NCI-H2171 treated with DMSO at 0.1 percent for 48 hours (cell line): ENCODE measurements at regions not wholly inside any gene's neighbourhood (a gene's known extent, or its start where the extent isn't known, plus 50 kb on each side); places are given as distances from the start of the nearest gene placed in this dataset.
"Not testable (repeated sequence)": the region's sequence is repeated elsewhere in the genome, so short reads cannot be mapped to it uniquely, and the experiment has no call there.

ENCODE experiments used
- DNase-seq: peaks from one replicate; lab custom pipeline; 2025; lab: John Stamatoyannopoulos, UW

DNA sequence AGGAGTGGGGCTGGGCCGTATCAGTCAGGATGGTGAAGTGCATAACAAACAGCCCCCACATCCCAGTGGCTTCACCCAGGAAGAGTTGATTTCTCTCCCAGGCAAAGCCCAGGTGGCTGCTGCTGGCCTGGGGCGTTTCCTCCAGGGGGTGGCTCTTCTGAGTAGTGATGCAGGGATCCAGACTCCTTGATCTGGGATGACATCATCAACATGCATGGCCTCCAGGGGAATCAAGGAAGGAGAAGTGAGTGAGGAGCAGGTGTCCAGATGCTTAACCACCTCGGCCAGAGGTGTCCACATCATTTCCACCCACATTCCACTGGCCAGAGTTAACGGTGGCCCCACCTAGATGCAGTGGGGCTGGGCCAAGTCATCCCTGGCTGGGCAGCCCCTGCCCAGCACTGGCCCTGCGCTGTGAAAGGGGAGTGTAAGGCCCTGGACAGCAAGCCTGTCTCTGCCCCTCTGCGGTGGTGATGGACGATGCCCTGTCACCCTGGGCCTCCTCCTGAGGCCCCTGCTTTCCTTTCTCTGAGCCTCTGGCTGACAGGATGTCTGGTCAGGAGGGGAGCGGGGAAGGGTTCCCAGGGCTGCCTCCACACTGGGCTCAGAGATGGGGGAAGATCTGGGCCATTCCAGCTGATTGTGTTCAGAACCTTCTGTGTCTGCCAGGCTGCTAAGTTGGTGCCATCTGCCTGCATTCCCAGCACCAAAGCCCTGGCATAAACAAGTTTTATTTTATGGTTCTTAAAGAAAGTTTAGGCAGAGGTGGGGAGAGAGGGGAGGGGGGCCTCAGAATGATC is 598.2 kb downstream of the MATN1 start:
- no peak for DNase-seq

DNA sequence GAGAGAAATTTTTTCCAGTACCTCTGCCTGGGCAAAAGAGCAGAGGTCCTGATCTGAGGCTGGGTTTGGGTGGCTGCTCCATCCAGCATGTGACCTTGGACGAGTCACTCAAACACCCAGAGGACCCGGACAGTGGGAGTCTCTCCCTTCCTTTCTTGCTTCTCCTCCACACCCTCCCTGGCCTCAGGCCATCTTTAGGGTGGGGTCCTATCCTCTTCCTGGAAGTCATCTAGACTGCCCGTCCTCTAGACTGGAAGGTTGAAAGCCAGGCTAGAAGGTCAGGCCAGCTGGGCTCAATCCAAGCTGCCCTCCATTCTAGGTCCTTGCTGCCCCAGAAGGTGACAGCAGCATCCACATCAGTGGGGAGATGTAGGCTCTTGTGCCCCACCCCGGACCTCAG is 599.5 kb downstream of the MATN1 start:
- DNase-seq = no peak

DNA sequence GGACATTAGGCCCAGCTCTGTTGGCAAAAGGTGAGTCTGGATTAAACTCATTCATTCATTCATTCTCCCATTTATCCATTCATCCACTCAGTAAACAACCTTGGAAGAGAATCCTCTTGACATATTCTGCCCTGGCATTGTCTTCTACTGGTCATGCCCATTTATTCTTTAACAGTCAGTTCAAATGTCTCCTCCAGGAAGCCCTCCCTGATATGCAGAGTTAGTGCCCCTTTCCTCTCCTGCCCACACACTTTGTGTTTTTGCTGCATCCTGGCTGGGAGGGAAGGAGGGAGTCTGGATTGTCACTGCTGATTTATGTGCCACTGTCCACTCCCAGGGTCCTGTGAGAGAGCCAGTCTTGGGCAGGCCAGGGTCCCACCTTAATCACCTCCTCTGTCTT is 600.3 kb downstream of the MATN1 start:
- DNase-seq = no peak

DNA sequence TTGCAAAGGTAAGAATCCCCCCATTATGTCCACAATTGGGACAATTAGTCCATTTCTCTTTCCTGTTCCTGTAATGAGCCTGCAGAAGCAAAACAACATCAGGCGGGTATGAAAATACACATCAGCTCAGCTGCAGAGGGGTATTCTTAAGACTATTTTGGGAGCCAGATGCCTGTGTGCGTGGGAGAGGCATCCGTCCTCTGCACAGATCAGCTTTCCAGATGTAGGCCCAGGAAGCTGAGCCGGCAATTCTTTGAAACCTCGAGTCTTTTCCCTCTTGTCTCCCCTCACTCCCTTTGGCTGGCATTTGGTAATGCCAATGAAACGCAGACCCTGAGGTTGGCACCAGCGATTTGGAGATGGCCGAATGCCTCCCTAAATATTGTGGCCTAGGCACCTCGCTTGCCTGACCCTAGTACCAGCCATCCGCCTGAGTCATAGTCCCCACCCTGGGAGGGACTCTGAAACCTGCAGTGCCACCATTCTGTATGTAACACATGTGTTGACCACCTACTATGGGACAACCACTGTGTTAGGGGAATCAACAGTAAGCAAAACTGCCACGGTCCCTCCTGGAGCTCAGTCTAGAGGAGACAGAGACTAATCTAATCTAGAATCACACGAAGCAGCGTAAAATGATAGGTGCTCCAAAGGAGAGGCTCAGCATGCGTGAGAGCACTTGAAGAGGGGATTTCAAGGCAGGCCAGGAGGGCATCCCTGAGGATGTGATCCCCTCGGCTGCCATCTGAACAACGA is 603.0 kb downstream of the MATN1 start:
- no peak for DNase-seq

DNA sequence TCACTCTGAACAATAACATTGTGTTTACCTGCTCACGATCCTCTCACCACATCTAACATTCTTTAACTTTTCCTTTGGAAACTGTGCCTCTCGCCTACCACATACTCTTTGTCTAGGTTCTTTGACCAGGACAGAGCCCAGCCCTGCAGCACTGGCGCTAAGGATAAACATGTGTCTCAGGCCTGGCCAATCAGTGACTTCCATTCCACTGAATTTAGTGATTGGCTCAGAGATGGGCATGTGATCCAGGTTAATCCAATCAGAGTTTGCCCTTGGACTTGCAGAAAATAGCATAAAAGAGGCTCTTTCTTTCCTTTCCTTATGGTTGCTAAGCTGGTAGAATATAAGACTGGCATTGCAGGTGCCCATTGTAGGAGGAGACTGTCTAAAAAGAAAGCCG is 605.7 kb downstream of the MATN1 start:
- no peak for DNase-seq

DNA sequence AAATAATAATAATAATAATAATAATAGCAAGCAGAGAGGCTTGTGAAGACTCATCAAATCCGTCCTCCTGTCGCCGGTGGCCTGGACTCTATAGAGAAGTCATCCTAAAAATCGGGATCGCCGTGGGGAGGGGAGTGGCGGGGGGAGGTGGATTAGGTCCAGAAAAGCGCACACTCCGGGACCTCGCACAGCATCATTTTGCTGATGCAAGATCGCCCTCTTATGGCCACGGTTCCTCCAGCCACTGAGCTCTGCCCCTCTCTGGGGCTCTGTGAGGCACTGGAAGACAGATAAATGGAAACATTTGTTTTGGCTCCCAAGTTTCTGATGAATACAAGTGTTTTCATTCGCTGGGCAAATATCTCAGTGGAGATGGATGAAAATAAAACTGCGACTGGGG is 612.0 kb downstream of the MATN1 start:
- peak; percentile 45 for DNase-seq

DNA sequence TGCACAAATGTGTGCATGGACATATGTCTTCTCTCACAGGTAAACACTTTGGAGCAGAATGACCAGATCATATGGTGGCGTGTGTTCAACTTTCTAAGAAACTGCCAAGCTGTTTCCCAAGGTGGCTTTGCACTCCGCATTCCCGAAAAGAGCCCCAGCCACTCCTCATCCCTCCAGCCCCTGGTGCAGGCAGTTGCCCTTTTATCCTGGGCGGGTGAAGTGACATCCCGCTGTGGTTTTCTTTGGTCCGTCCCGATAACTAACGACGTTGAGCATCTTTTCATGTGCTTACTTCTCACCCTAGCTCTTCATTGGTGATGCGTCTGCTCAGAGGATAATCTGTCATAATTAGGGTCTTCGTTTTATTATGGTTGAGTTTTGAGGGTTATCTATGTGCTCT is 612.5 kb downstream of the MATN1 start:
- peak; percentile 33 for DNase-seq

DNA sequence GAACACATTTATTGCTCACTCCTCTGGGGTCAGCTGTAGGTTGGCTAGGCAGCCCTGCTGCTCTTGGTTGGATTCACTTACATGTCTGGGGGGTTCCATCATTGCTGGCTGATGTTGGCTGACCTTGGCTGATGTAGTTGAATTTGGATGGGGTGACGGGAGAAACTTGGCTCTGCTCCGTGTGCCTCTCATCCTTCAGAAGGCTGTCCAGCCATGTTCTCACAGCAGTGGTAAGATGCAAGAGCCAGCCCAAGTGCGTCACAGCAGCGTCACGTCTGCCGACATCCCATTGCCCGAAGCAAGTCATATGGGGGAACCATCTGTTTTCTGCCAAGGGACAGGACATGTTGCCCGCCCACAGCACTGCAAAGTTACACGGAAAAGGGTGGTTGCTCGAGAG is 613.5 kb downstream of the MATN1 start:
- DNase-seq = no peak

DNA sequence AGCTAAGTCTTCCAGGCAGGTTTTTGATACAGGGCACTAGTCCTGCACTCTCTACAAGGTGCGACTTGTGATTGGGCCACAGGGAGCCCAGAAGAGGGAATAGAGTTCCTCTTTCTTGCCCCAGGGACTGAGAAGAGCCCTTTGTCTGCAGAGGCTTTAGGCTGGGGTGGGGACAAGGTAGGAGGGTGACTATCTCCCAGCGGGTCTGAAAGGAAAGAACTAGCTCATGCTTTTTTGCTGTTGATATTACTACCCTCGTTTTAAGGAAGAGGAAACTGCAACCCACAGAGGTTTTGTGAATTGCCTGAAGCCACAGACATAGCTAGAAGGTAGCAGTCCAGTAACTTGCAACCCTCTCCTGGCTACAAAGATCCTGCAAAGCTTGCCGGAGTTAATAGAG is 615.2 kb downstream of the MATN1 start:
- DNase-seq = no peak

DNA sequence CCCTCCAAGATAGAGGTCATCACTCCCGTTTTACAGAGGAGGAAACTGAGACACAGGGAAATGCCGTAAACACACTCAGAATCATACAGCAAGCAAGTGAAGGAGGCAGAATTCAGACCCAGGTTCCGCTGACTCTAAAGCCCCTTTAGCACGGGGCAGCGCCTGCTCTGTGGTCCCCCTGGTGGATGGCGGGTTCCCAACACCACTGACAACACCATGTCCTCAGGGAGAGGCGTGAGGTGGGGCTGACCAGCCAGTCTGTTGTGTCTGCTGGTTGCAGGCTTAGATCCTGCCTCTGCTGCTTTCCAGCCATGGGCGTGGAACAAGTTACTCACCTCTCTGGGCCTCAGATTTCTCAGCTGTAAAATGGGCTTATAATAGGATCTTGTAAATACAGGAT is 617.3 kb downstream of the MATN1 start:
- DNase-seq = no peak

DNA sequence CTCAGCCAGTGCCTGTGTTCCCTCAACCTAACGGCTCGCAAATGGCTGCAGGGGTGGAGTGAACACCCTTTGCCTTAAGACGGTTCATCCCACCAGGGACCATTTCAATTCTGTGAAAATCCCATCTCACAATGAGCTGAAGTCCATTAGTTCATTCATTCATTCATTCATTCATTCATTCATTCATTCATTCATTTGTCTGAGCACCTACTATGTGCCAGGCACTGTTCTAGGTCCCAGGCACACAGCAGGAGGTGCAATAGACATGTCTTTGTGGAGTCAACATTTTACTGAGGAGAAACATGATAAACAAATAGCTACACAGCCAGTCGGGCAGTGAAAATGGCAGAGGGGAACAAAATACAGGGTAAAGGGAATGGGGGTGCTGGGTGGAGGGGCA is 618.8 kb downstream of the MATN1 start:
- DNase-seq = no peak

DNA sequence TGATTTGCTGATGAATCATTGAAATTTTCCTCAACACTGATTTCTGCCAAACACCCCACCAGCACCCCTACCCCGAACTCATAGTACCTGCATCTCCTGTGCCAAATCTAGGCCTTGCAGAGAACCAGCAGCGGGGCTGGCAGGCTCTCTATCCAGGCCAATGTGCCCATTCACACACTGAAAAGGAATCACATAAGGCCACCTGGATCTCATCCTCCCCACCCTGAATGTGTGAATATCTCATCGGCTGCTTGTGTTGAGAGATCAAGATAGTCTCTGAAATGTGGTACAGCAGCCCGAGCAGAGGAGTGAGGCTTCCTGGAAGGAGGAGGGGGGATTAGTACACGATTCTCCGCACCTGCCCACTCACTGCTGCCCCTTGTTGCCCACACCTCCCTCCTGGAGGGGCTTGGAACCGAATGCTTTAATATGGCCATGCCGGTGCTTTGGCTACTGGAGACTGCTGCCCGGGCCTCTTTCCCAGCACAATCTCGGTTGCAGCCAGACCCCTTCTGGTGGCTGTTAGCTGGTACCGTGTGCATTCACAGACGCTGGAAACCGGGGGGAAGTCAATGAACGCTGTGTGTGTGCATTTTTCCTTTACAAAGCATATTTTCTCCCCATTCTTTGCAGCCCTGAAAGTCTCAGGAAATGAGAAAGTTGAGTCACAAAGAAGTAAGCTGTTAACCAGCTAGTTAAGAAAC is 619.5 kb downstream of the MATN1 start:
- DNase-seq = no peak

DNA sequence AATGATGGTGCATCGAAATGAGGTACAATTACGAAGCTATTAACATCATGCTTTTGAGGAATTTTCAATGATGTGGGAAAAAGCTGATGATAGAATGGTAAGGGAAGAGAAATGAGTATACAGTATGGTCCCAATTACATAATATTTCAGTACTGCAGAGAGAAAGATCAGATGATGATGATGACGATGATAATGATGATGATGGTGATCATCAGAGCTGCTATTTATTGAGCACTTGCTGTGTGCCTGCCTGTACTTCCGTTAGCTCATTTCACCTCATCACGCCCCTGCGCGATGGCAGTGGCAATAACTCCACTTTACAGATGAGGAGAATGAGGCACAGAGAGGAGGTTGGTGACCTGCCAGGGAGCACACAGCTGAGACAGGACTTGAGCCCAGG is 620.8 kb downstream of the MATN1 start:
- no peak for DNase-seq

DNA sequence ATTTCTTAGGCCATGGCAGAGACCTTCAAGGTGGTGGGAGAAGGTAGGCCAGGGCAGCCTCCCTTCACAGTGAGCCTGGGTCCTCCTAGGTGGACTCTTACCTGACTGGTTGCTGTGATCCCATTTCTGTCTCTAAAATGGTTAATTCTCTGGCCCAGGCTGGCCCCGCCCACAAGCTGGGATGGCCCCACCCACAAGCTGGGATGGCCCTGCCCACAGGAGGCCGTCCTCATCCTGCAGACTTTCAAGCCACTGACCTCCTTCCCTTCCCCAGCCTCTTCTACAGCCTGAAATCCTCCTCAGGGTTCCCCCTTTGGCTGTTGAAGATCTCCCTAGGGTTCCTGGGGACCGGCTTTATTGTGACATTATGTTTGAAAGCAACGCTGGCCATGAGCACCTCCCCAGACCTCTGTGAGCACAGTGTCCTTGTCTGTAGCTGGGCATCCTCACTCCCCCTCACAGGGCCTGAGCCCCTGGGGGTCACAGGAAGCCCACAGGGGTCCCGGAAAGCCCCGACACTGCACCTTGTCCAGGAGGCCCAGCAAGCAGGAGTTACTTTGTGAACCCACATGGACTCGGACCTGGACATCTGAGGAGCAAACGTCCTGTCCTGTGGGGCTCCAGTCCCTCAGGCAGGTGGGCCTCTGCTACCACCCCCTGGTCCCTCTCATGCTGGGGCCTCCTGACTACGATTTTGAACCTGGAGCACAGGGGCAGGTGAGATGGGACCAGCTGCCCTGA is 621.7 kb downstream of the MATN1 start:
- no peak for DNase-seq

DNA sequence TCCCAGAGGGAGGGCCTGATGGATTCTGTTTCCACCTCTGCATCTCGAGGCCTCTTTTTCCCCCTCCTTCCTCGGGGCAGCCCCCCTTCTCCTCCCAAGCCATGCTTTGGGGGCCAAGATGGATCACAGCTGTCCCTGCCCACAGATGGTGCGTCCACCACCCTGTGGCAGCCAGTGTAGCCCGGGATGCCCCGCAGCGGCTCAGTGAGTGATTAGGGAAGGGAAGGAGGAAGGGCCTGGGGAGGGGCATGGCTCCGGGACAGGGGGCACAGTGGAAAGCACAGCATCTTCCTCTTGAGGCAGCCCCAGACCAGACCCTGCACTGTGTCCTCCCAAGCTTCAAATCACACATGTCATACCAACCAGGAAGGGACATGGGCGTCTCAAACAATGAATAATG is 622.4 kb downstream of the MATN1 start:
- no peak for DNase-seq

DNA sequence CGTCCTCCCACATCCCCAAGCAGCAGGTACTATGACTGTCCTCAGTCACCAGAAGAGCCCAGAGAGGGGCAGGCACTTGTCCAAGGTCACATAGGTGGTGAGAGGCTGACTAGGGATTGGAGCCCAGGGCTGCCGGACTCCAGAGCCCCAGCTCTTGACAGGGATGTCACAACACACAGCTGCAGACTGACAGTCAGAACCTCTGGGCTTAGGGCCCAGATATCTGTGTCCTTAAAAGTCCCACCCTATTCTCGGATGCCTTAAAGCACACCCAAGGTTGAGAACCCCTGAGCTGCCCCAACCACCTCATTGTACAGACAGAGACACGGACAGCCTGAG is 622.9 kb downstream of the MATN1 start:
- DNase-seq = no peak

DNA sequence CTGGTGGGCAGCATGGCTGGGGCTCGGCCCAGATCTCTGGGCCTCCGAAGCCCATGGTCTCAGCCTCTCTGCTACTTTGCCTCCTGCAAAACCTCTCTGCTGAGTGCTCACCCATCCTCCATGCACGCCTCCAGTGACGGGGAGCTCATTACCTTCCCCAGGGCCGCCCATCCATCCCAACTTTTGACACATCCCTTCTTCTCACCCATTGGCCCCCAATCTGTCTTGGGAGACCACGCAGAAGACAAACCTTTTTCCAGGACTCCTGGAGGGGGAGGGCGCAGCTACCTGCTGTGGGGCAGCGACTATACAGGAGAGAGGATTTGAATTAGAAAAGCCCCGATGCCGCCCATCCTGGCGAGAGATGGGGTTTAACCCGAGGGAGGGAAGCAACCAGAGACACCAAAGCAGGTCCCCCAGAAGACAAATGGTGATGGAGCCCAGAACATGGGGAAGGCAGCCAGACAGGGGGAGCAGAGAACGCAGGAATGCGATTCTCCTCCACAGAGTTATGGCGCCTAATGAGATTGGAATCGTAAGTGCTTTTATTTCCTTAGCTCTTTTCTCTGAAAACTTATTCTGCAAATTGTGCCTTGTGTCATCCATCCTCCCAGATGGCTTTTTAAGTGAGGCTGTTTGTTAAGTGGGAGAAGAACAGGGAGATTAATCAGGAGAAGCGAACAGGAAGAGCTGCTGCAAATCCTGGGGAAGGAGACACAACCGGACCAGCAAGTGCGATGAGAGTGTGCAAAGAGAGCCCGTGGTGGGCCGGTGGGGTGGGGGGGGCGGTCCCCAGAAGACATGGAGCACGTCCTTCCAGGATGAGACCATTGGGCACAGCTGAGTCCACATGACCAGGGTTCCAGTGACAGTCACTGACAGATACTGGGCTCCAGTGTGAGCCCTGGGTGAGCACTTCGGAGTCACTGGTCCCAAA is 623.5 kb downstream of the MATN1 start:
- DNase-seq = no peak

DNA sequence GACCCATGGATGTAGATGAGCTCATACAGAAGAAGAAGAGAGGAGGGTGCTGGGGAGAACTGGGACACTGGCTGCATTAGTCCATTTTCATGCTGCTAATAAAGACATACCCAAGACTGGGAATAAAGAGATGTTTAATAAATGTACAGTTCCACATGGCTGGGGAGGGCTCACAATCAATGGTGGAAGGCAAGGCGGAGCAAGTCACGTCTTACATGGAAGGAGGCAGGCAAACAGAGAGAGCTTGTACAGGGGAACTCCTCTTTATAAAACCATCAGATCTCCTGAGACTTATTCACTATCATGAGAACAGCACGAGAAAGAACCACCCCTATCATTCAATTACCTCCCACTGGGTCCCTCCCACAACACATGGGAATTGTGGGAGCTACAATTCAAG is 625.5 kb downstream of the MATN1 start:
- not testable (repeated sequence) for DNase-seq

DNA sequence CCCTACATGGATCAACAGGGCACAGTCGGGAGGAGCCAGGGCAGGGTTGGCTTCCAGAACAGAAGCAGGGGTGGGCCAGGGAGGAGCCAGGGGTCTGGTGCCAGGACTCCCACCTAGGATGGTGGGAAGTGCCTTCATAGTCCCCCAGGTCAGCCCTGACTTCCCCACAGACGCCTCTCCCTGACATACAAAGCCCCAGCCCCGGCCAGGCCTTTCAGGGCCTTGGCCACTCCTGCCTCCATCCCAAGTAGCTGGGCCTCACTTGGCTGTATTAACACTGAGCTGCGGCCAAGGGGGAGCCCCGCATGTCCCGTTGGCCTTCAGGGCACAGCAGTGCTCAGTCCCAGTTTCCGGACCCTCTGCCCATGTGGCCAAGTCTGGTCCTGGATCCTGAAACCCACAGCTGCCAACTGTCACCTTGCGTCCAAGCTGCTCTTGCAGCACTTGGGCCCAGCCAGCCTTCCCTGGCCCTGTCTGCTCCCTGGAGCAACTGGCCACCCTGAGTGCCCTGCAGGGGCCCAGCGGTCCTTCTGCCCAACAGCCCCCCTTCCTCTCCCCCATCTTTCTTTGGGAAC is 627.8 kb downstream of the MATN1 start:
- no peak for DNase-seq

DNA sequence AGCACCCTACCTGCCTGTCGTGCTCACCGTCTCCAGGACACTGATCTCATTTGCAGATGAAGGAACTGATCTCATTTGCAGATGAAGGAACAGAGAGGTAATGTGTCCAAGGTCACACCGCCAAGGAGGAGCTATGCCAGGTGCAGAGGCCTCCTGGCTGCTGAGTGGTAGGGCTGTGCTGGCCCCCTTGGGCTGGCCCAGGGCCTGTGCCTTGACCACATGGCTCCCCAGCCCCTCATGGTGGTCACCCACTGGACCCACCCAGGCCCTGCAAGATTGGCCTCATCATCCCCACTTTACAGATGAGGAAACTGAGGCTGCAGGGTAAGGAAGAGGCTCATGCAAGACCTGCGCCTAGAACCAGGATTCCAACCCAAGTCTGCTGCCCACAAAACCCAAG is 628.3 kb downstream of the MATN1 start:
- DNase-seq = no peak
